HepG2 (cell line): ENCODE measurements at regions not wholly inside any gene's neighbourhood (a gene's known extent, or its start where the extent isn't known, plus 50 kb on each side); places are given as distances from the start of the nearest gene placed in this dataset.

Experiments used
- ARNT ChIP-seq: fragments of 450-650 bp; IDR thresholded peaks from 2 replicates; pipeline ENCODE4 v1.6.1; 2017
- CHCHD3 ChIP-seq: sonication (generic); formaldehyde crosslinking; IDR thresholded peaks from 2 replicates; pipeline ENCODE4 v1.8.0; 2022; ENCODE audit warnings: mild to moderate bottlenecking, missing genetic modification reagents, moderate library complexity
- DRAP1 ChIP-seq: IDR thresholded peaks from 2 replicates; pipeline ENCODE4 v1.6.1; 2016; ENCODE audit warnings: missing genetic modification reagents, missing compliant biosample characterization
- GATAD1 ChIP-seq: IDR thresholded peaks from 2 replicates; pipeline ENCODE4 v1.6.1; 2016; ENCODE audit warnings: missing genetic modification reagents, missing compliant biosample characterization
- HOXA7 ChIP-seq: sonication (generic); formaldehyde crosslinking; IDR thresholded peaks from 2 replicates; pipeline ENCODE4 v1.8.1; 2022; ENCODE audit warnings: mild to moderate bottlenecking, missing genetic modification reagents, moderate library complexity
- JUND ChIP-seq: sonication (generic); formaldehyde crosslinking; IDR thresholded peaks from 2 replicates; pipeline ENCODE4 v1.8.0; 2022; ENCODE audit warnings: mild to moderate bottlenecking, missing genetic modification reagents
- MIER2 ChIP-seq: IDR thresholded peaks from 2 replicates; pipeline ENCODE4 v1.6.1; 2016; ENCODE audit warnings: missing biosample characterization, missing genetic modification reagents
- MLX ChIP-seq: IDR thresholded peaks from 2 replicates; pipeline ENCODE4 v1.6.1; 2016
- PHF20 ChIP-seq: sonication (generic); formaldehyde crosslinking; IDR thresholded peaks from 2 replicates; pipeline ENCODE4 v1.5.0; 2020; ENCODE audit warnings: mild to moderate bottlenecking, missing genetic modification reagents
- PHF21A ChIP-seq: sonication (generic); formaldehyde crosslinking; IDR thresholded peaks from 2 replicates; pipeline ENCODE4 v1.5.0; 2020; ENCODE audit warnings: mild to moderate bottlenecking, missing genetic modification reagents
- SATB2 ChIP-seq: sonication (generic); formaldehyde crosslinking; IDR thresholded peaks from 2 replicates; pipeline ENCODE4 v1.5.0; 2020; ENCODE audit warnings: missing genetic modification reagents
- SNAPC2 ChIP-seq: sonication (generic); formaldehyde crosslinking; IDR thresholded peaks from 2 replicates; pipeline ENCODE4 v1.8.1; 2022; ENCODE audit warnings: mild to moderate bottlenecking, missing genetic modification reagents
- SOX13 ChIP-seq, 3 experiments: fragments of 450-650 bp in 1 of 3; sonication (generic) in 1 of 3; formaldehyde crosslinking in 1 of 3; IDR thresholded peaks in 2 of 3; conservative IDR thresholded peaks in 1 of 3; 2 replicates each; pipeline versions ENCODE4 v1.5.0 to v1.6.1; 2016 to 2020; ENCODE audit warnings: antibody characterized with exemption in 1 of 3, mild to moderate bottlenecking in 1 of 3, missing compliant biosample characterization in 1 of 3, missing genetic modification reagents in 1 of 3, moderate library complexity in 1 of 3
- SYNCRIP ChIP-seq: fragments of 200-400 bp; formaldehyde crosslinking; IDR thresholded peaks from 2 replicates; pipeline ENCODE4 v1.6.1; 2018; ENCODE audit warnings: mild to moderate bottlenecking, low read depth, low read length; ENCODE audit not compliant: insufficient read depth
- XBP1 ChIP-seq: sonication (generic); formaldehyde crosslinking; IDR thresholded peaks from 2 replicates; pipeline ENCODE4 v1.5.0; 2020; ENCODE audit warnings: missing genetic modification reagents
- ZBTB38 ChIP-seq: sonication (generic); formaldehyde crosslinking; IDR thresholded peaks from 2 replicates; pipeline ENCODE4 v1.5.1; 2020; ENCODE audit warnings: mild to moderate bottlenecking, missing genetic modification reagents
- ZFAT ChIP-seq: sonication (generic); formaldehyde crosslinking; conservative IDR thresholded peaks from 2 replicates; pipeline ENCODE4 v1.8.1; 2023; ENCODE audit warnings: missing genetic modification reagents, inconsistent platforms
- ZFY ChIP-seq: sonication (generic); formaldehyde crosslinking; IDR thresholded peaks from 2 replicates; pipeline ENCODE4 v1.4.0; 2020; ENCODE audit warnings: missing genetic modification reagents
- ZNF264 ChIP-seq: sonication (generic); formaldehyde crosslinking; IDR thresholded peaks from 2 replicates; pipeline ENCODE4 v1.4.0; 2020; ENCODE audit warnings: missing genetic modification reagents
- ZNF589 ChIP-seq: sonication (generic); formaldehyde crosslinking; conservative IDR thresholded peaks from 2 replicates; pipeline ENCODE4 v1.8.0; 2022; ENCODE audit warnings: mild to moderate bottlenecking, moderate library complexity, missing genetic modification reagents
- ZNF740 ChIP-seq: sonication (generic); formaldehyde crosslinking; IDR thresholded peaks from 2 replicates; pipeline ENCODE4 v1.4.0; 2020; ENCODE audit warnings: missing genetic modification reagents
- ZNF768 ChIP-seq: sonication (generic); formaldehyde crosslinking; IDR thresholded peaks from 2 replicates; pipeline ENCODE4 v1.4.0; 2020; ENCODE audit warnings: missing genetic modification reagents
- TF ChIP-seq, protein P1 (sequence below): sonication (generic); formaldehyde crosslinking; IDR thresholded peaks from 2 replicates; pipeline ENCODE4 v1.5.1; 2020; ENCODE audit warnings: mild to moderate bottlenecking, missing genetic modification reagents, moderate library complexity
- TF ChIP-seq, protein P2 (sequence below): sonication (generic); formaldehyde crosslinking; conservative IDR thresholded peaks from 2 replicates; pipeline ENCODE4 v1.8.0; 2022; ENCODE audit warnings: missing genetic modification reagents
- TF ChIP-seq, protein P3 (sequence below): sonication (generic); formaldehyde crosslinking; conservative IDR thresholded peaks from 2 replicates; pipeline ENCODE4 v1.8.1; 2023; ENCODE audit warnings: missing genetic modification reagents

GRCh38 chr3:14295037-14295436, 107.4 kb upstream of the SLC6A6 start (continued):
- TF ChIP-seq ZNF740 (CRISPR knock-in tag) (no peak), ZFAT (CRISPR knock-in tag) (no peak), ZFY (CRISPR knock-in tag) (no peak), SATB2 (CRISPR knock-in tag) (no peak), ZBTB38 (CRISPR knock-in tag) (no peak), ARNT (no peak), ZNF589 (CRISPR knock-in tag) (no peak), XBP1 (CRISPR knock-in tag) (no peak), GATAD1 (CRISPR knock-in tag) (no peak), HOXA7 (CRISPR knock-in tag) (no peak), ZNF264 (CRISPR knock-in tag) (no peak), SNAPC2 (CRISPR knock-in tag) (no peak), PHF21A (CRISPR knock-in tag) (no peak), SYNCRIP (no peak), MLX (CRISPR knock-in tag) (no peak), MIER2 (CRISPR knock-in tag) (no peak), PHF20 (CRISPR knock-in tag) (no peak), ZNF768 (CRISPR knock-in tag) (no peak), DRAP1 (CRISPR knock-in tag) (no peak), JUND (CRISPR knock-in tag) (no peak), SOX13 (IDR thresholded peaks at IDR 0.05) (no peak), SOX13 (CRISPR knock-in tag; conservative IDR thresholded peaks at IDR 0.05 in 1 of 2, IDR thresholded peaks at IDR 0.05 in 1 of 2) (peak in 1 of 2 experiments; percentile 47; a peak in 1 of 4 replicates), CHCHD3 (CRISPR knock-in tag) (no peak)
- TF ChIP-seq, protein P1, sequence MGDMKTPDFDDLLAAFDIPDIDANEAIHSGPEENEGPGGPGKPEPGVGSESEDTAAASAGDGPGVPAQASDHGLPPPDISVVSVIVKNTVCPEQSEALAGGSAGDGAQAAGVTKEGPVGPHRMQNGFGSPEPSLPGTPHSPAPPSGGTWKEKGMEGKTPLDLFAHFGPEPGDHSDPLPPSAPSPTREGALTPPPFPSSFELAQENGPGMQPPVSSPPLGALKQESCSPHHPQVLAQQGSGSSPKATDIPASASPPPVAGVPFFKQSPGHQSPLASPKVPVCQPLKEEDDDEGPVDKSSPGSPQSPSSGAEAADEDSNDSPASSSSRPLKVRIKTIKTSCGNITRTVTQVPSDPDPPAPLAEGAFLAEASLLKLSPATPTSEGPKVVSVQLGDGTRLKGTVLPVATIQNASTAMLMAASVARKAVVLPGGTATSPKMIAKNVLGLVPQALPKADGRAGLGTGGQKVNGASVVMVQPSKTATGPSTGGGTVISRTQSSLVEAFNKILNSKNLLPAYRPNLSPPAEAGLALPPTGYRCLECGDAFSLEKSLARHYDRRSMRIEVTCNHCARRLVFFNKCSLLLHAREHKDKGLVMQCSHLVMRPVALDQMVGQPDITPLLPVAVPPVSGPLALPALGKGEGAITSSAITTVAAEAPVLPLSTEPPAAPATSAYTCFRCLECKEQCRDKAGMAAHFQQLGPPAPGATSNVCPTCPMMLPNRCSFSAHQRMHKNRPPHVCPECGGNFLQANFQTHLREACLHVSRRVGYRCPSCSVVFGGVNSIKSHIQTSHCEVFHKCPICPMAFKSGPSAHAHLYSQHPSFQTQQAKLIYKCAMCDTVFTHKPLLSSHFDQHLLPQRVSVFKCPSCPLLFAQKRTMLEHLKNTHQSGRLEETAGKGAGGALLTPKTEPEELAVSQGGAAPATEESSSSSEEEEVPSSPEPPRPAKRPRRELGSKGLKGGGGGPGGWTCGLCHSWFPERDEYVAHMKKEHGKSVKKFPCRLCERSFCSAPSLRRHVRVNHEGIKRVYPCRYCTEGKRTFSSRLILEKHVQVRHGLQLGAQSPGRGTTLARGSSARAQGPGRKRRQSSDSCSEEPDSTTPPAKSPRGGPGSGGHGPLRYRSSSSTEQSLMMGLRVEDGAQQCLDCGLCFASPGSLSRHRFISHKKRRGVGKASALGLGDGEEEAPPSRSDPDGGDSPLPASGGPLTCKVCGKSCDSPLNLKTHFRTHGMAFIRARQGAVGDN (CRISPR knock-in tag), result no peak
- TF ChIP-seq, protein P2, sequence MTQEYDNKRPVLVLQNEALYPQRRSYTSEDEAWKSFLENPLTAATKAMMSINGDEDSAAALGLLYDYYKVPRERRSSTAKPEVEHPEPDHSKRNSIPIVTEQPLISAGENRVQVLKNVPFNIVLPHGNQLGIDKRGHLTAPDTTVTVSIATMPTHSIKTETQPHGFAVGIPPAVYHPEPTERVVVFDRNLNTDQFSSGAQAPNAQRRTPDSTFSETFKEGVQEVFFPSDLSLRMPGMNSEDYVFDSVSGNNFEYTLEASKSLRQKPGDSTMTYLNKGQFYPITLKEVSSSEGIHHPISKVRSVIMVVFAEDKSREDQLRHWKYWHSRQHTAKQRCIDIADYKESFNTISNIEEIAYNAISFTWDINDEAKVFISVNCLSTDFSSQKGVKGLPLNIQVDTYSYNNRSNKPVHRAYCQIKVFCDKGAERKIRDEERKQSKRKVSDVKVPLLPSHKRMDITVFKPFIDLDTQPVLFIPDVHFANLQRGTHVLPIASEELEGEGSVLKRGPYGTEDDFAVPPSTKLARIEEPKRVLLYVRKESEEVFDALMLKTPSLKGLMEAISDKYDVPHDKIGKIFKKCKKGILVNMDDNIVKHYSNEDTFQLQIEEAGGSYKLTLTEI (CRISPR knock-in tag), result no peak
- TF ChIP-seq, protein P3, sequence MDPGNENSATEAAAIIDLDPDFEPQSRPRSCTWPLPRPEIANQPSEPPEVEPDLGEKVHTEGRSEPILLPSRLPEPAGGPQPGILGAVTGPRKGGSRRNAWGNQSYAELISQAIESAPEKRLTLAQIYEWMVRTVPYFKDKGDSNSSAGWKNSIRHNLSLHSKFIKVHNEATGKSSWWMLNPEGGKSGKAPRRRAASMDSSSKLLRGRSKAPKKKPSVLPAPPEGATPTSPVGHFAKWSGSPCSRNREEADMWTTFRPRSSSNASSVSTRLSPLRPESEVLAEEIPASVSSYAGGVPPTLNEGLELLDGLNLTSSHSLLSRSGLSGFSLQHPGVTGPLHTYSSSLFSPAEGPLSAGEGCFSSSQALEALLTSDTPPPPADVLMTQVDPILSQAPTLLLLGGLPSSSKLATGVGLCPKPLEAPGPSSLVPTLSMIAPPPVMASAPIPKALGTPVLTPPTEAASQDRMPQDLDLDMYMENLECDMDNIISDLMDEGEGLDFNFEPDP (CRISPR knock-in tag), result no peak
